Esophagus squamous epithelium (tissue), 5 donors: ENCODE measurements at regions not wholly inside any gene's neighbourhood (a gene's known extent, or its start where the extent isn't known, plus 50 kb on each side); places are given as distances from the start of the nearest gene placed in this dataset.

ENCODE experiments used
- DNase-seq: peaks from one replicate; lab custom pipeline; 2025; lab: John Stamatoyannopoulos, UW
- H3K27ac ChIP-seq, 4 donors: fragments of 200-600 bp; sonication (generic); one replicate each; pipeline ENCODE4 v1.5.1; 2016 to 2019; ENCODE audit warnings: mild to moderate bottlenecking in 1 of 4
- H3K27me3 ChIP-seq, 4 donors: fragments of 200-600 bp; sonication (generic); 1 replicate in 3 of 4; 2 replicates in 1 of 4; pipeline versions ENCODE4 v1.5.1 to v1.6.0; 2017 to 2021; ENCODE audit warnings: antibody characterized with exemption in 1 of 4
- H3K36me3 ChIP-seq, 3 donors: fragments of 200-600 bp; sonication (generic); one replicate each; pipeline ENCODE4 v1.5.1; 2016 to 2019
- H3K4me1 ChIP-seq, 3 donors: fragments of 200-600 bp; sonication (generic); one replicate each; pipeline ENCODE4 v1.5.1; 2017 to 2019
- H3K4me3 ChIP-seq, 4 donors: fragments of 200-600 bp; sonication (generic); 1 replicate in 3 of 4; 2 replicates in 1 of 4; pipeline ENCODE4 v1.5.1; 2016 to 2019; ENCODE audit warnings: mild to moderate bottlenecking in 2 of 4, moderate library complexity in 1 of 4
- H3K9me3 ChIP-seq, 3 donors: fragments of 200-600 bp; sonication (generic); one replicate each; pipeline ENCODE4 v1.5.1; 2016 to 2019
- CTCF ChIP-seq, 6 experiments: fragments of 450-650 bp in 4 of 6; fragments of 200-600 bp in 2 of 6; sonication (generic) in 2 of 6; IDR thresholded peaks; one replicate each; pipeline ENCODE4 v1.5.1; 2016 to 2019; ENCODE audit warnings: antibody characterized with exemption in 6 of 6, mild to moderate bottlenecking in 4 of 6, moderate library complexity in 4 of 6
- POLR2A ChIP-seq, 4 donors: fragments of 450-650 bp; IDR thresholded peaks; one replicate each; pipeline ENCODE4 v1.6.1; 2017; ENCODE audit warnings: antibody characterized with exemption in 4 of 4, mild to moderate bottlenecking in 4 of 4, moderate library complexity in 3 of 4
- WGBS, 2 donors: methylation state at CpG; one replicate each; pipeline ENCODE4 v1.1.5; 2018; 5-methylcytosine and 5-hydroxymethylcytosine counted together
- intact Hi-C: fragments of 100-400 bp; cut with DNase I; formaldehyde crosslinking; loops from one replicate; pipeline ENCODE4 v1.15.0; 2022
- donor health status: DM: yes; HTN: yes; CAD: no.

DNA sequence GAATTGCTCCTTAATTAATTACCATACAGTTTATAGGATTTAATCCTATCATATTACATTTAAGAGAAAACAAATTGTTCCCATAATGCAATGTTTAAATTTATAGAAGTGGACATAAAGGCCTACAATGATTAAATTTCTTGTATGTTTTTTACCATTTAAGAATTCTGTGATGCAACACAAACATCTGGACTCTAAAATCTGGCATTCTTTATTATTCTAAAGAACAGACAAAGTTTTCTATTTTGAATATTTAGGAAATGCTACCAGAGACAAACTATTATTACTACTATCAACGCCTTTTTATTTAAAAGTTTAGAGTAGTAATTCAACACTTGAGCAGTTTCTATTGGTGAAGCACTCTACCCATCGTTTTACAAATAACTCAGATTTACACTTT, 535.1 kb downstream of the TMX3 start:
- Histone ChIP-seq H3K9me3 (no peaks in the 10 kb centered on the region), H3K4me1 (no peaks in the 10 kb centered on the region), H3K36me3 (no peaks in the 10 kb centered on the region), H3K27me3 (no peaks in the 10 kb centered on the region), H3K27ac (no peak overlapping the region), H3K4me3 (no peak overlapping the region)
- intact Hi-C loops: no loop called here
- no peak for TF ChIP-seq CTCF (IDR thresholded peaks at IDR 0.05)
- TF ChIP-seq POLR2A (IDR thresholded peaks at IDR 0.05): no peak
- WGBS, 2 donors: 71 to 74% methylated on average over 2 of the region's 2 CpGs
- DNase-seq: no peak

GRCh38 chr18:68178921-68179320, 536.0 kb downstream of the TMX3 start:
- Histone ChIP-seq H3K4me3 (no peak overlapping the region), H3K27ac (no peak overlapping the region), H3K27me3 (no peaks in the 10 kb centered on the region), H3K36me3 (no peaks in the 10 kb centered on the region), H3K4me1 (no peaks in the 10 kb centered on the region), H3K9me3 (no peaks in the 10 kb centered on the region)
- intact Hi-C loops: no loop called here
- no peak for DNase-seq
- WGBS, 2 donors: 17 to 44% methylated on average over 1 of the region's 1 CpG
- TF ChIP-seq CTCF (IDR thresholded peaks at IDR 0.05) (no peak), POLR2A (IDR thresholded peaks at IDR 0.05) (no peak)

DNA sequence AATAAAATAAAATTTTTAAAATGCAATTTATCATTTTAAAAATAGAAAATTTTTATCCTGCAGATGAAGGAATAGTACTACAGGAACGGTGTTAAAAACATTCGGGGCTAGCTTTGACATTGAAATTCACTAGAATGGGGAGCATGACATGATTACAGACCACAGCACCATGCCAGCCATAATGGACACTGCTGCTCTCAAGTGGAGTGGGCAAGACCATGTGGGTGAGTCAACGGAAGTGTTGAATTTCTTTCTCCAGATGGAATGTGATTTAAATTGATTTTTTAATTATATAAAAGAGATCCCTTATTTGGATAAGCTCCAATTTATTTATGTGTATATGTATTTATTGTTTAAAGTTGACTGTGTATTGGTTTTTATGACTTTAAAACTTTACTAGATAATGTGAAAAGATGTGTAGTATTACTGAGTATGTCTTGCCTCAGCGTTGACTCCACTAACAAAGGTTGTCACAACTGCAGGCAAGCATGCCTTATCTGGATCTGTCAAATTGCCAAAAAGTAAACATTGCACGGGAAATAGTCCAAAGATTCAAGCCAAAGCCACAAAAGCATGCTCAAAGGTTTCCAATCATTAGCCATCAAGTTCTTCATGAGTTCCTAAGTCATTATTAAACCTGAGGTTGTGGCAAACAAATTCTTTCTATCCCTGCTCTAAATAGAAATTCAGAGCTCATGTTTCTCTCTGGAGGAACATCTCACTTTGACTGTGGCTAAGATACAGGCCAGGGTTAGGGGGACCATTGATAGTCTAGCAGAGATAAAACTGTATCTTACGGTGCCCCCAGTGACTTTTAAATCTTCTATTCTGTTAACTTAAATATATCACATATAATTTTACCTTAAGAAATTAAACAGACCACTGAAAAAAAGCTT, 536.9 kb downstream of the TMX3 start:
- no peak overlapping the region for H3K27ac ChIP-seq
- DNase-seq: no peak
- no peaks in the 10 kb centered on the region for H3K27me3 ChIP-seq
- no peaks in the 10 kb centered on the region for H3K9me3 ChIP-seq
- intact Hi-C loops: no loop called here
- 46 to 51% methylated on average over 6 of the region's 6 CpGs for whole genome bisulfite sequencing, 2 donors
- no peak for TF ChIP-seq CTCF (IDR thresholded peaks at IDR 0.05)
- no peaks in the 10 kb centered on the region for H3K36me3 ChIP-seq
- H3K4me3 ChIP-seq: no peak overlapping the region
- H3K4me1 ChIP-seq: no peaks in the 10 kb centered on the region

DNA sequence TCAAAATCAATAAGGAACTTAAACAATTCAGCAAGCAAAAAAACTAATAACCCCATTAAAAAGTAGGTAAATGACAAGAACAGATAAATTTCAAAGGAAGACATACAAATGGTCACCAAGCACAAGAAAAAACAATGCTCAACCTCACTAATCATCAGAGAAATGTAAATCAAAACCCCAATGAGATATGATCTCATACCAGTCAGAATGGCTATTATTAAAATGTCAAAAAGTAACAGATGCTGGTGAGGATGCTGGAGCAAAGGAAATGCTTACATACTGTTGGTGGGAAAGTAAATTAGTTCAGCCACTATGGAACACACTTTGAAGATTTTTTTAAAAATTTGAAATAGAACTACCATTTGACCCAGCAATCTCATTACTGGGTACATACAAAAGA, 538.0 kb downstream of the TMX3 start:
- DNase-seq: no peak
- H3K9me3 ChIP-seq: no peaks in the 10 kb centered on the region
- no peaks in the 10 kb centered on the region for H3K27me3 ChIP-seq
- H3K4me1 ChIP-seq: no peaks in the 10 kb centered on the region
- TF ChIP-seq CTCF (IDR thresholded peaks at IDR 0.05): no peak
- TF ChIP-seq POLR2A (IDR thresholded peaks at IDR 0.05): no peak
- no peak overlapping the region for H3K4me3 ChIP-seq
- intact Hi-C loops: no loop called here
- no peak overlapping the region for H3K27ac ChIP-seq
- H3K36me3 ChIP-seq: no peaks in the 10 kb centered on the region

DNA sequence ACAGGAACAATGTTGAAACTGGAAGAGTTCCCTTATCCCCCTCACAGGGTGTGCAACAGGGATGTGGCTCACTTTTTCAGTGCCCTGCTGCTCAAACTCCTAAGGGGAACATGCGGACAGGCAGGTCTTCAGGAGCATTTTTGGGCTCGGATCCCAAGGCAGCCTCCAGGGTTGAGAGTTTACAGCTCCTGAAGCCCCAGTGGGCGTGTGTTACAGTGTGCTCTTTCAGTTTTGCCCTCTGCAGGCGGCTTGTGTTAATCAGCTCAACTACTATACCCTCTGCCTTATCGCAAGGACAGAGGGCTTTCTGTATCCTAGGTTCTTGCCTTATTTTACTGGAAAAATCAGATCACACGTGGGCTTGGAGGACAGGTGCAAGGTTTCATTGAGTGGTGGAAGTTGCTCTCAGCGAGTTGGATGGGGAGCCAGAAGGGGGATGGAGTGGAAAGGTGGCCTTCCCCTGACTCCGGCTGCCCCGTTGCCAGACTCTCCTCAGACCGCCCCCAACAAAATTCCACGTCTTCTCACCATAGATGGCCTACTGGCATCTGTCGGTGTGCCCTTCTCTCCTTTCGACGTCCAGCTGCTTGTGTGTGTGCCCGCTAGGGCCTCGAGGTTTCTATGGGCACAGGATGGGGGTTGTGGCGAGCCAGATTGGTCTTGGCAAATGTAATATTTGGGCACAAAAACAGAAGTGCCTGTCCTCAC, 541.9 kb downstream of the TMX3 start:
- H3K36me3 ChIP-seq: no peaks in the 10 kb centered on the region
- no peak overlapping the region for H3K4me3 ChIP-seq
- no peak for DNase-seq
- no peaks in the 10 kb centered on the region for H3K4me1 ChIP-seq
- no peak for TF ChIP-seq POLR2A (IDR thresholded peaks at IDR 0.05)
- TF ChIP-seq CTCF (IDR thresholded peaks at IDR 0.05): no peak
- no peak overlapping the region for H3K27ac ChIP-seq
- 71% methylated on average over 11 to 13 of the region's 17 CpGs for WGBS, 2 donors
- intact Hi-C loops: no loop called here
- H3K9me3 ChIP-seq: no peaks in the 10 kb centered on the region
- H3K27me3 ChIP-seq: no peaks in the 10 kb centered on the region
